Uterus (tissue), 2 donors: ENCODE measurements at regions not wholly inside any gene's neighbourhood (a gene's known extent, or its start where the extent isn't known, plus 50 kb on each side); places are given as distances from the start of the nearest gene placed in this dataset.

ENCODE experiments used
- POLR2A ChIP-seq, 2 donors: fragments of 450-650 bp; IDR thresholded peaks; one replicate each; pipeline ENCODE4 v1.6.1; 2016; ENCODE audit warnings: antibody characterized with exemption in 2 of 2, mild to moderate bottlenecking in 1 of 2, moderate library complexity in 1 of 2
- TF ChIP-seq, protein P1 (sequence below), 4 experiments: fragments of 200-600 bp in 2 of 4; fragments of 450-650 bp in 2 of 4; sonication (generic) in 2 of 4; IDR thresholded peaks; one replicate each; pipeline ENCODE4 v1.5.1; 2016 to 2019; ENCODE audit warnings: antibody characterized with exemption in 4 of 4, mild to moderate bottlenecking in 2 of 4, moderate library complexity in 1 of 4

DNA sequence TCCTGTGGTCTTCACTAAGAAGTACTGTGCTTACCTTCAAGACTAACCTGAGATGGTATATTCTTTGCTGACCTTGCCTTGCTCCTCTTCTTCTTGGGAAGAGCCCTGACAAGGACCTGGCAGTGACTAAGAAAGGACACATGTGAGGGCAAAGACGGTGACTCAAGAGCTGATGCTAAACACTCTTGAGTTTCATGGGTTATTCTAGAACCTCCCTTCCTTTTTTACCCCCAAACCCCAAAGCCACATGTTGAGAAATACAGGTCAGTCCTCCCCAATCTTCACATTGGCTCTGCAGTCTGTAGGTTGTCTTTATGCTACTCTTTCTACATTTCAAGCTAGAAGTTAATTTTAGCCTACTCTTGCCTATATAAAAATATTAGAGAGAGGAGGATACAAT is 200.6 kb downstream of the SEMA6D start:
- TF ChIP-seq, protein P1, sequence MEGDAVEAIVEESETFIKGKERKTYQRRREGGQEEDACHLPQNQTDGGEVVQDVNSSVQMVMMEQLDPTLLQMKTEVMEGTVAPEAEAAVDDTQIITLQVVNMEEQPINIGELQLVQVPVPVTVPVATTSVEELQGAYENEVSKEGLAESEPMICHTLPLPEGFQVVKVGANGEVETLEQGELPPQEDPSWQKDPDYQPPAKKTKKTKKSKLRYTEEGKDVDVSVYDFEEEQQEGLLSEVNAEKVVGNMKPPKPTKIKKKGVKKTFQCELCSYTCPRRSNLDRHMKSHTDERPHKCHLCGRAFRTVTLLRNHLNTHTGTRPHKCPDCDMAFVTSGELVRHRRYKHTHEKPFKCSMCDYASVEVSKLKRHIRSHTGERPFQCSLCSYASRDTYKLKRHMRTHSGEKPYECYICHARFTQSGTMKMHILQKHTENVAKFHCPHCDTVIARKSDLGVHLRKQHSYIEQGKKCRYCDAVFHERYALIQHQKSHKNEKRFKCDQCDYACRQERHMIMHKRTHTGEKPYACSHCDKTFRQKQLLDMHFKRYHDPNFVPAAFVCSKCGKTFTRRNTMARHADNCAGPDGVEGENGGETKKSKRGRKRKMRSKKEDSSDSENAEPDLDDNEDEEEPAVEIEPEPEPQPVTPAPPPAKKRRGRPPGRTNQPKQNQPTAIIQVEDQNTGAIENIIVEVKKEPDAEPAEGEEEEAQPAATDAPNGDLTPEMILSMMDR (IDR thresholded peaks at IDR 0.05): no peak
- no peak for TF ChIP-seq POLR2A (IDR thresholded peaks at IDR 0.05)
